GM12875 (cell line): ENCODE measurements at regions not wholly inside any gene's neighbourhood (a gene's known extent, or its start where the extent isn't known, plus 50 kb on each side); places are given as distances from the start of the nearest gene placed in this dataset.

Experiments
- H3K4me3 ChIP-seq: one replicate; pipeline ENCODE4 v1.5.1; 2011; ENCODE audit warnings: low read depth, low read length, control low read depth
- CTCF ChIP-seq: IDR thresholded peaks from 2 replicates; pipeline ENCODE4 v1.5.1; 2011; ENCODE audit warnings: low read depth, mild to moderate bottlenecking, control low read depth, inconsistent platforms, low read length, moderate library complexity, borderline replicate concordance; ENCODE audit not compliant: insufficient read depth

- TF ChIP-seq CTCF, result no peak
These were observed 61.3 kb upstream of the MXRA5 start for GRCh38 chrX:3407781-3408180.

GRCh38 chrX:3407121-3407520 is 60.7 kb upstream of the MXRA5 start:
- TF ChIP-seq CTCF, result no peak
- no peak overlapping the region for H3K4me3 ChIP-seq

More at GRCh38 chrX:3407781-3408180, 61.3 kb upstream of the MXRA5 start:
- no peak overlapping the region for H3K4me3 ChIP-seq

GRCh38 chrX:3403748-3404147 is 57.3 kb upstream of the MXRA5 start:
- H3K4me3 ChIP-seq, result no peak overlapping the region
- no peak for TF ChIP-seq CTCF
